PC-3 (cell line): ENCODE measurements at regions not wholly inside any gene's neighbourhood (a gene's known extent, or its start where the extent isn't known, plus 50 kb on each side); places are given as distances from the start of the nearest gene placed in this dataset.

Experiments
- ATAC-seq: fragments of 200-7000 bp; cut with Tn5 transposase; 2 replicates; pipeline ENCODE4 v1.9.1; 2020; ENCODE audit warnings: mild to moderate bottlenecking, moderate library complexity
- BruUV-seq: library from RNA; stranded (reverse); fragments of 400-500 nt; replicated peaks from 2 replicates; lab custom pipeline; 2021; lab: Mats Ljungman, UMichigan
- CTCF ChIA-PET: fragments of 300-600 bp; sonication (Branson Sonifier 250); formaldehyde crosslinking; loops from one replicate; lab custom pipeline; 2022; ENCODE audit warnings: antibody characterized with exemption; lab: Charles Lee
- POLR2A ChIA-PET: fragments of 300-600 bp; sonication (Branson Sonifier 250); formaldehyde crosslinking; loops from one replicate; lab custom pipeline; 2022; ENCODE audit warnings: antibody characterized with exemption; ENCODE audit not compliant: unreplicated experiment; lab: Charles Lee
- DNase-seq: peaks from one replicate; pipeline ENCODE4 v3.0.0-alpha.2; 2015
- H2AFZ ChIP-seq: fragments of 300-600 bp; sonication (generic); 2 replicates; pipeline ENCODE4 v1.6.0; 2016; ENCODE audit warnings: antibody characterized with exemption, low read length
- H3F3A ChIP-seq: fragments of 300-600 bp; sonication (generic); one replicate; pipeline ENCODE4 v1.6.0; 2017; ENCODE audit warnings: antibody characterized with exemption, low read length, control low read depth, mild to moderate bottlenecking; ENCODE audit not compliant: unreplicated experiment
- H3K27ac ChIP-seq: fragments of 300-600 bp; sonication (generic); 2 replicates; pipeline ENCODE4 v1.5.1; 2016; ENCODE audit warnings: mild to moderate bottlenecking, low read length
- H3K27me3 ChIP-seq: fragments of 300-600 bp; sonication (generic); 2 replicates; pipeline ENCODE4 v1.6.1; 2016; ENCODE audit warnings: low read length, mixed read lengths
- H3K36me3 ChIP-seq: fragments of 300-600 bp; sonication (generic); 2 replicates; pipeline ENCODE4 v1.6.1; 2016; ENCODE audit warnings: low read depth, mixed run types, low read length, mixed read lengths
- H3K4me1 ChIP-seq: fragments of 300-600 bp; sonication (generic); 2 replicates; pipeline ENCODE4 v1.5.1; 2016; ENCODE audit warnings: low read length; ENCODE audit not compliant: insufficient read depth
- H3K4me2 ChIP-seq: fragments of 300-600 bp; sonication (generic); 2 replicates; pipeline ENCODE4 v1.6.0; 2016; ENCODE audit warnings: low read length
- H3K4me3 ChIP-seq: fragments of 300-600 bp; sonication (generic); 2 replicates; pipeline ENCODE4 v1.5.1; 2016; ENCODE audit warnings: mild to moderate bottlenecking, low read length, mixed read lengths
- H3K79me2 ChIP-seq: fragments of 300-600 bp; sonication (generic); 2 replicates; pipeline ENCODE4 v1.6.1; 2017; ENCODE audit warnings: low read length, mixed read lengths
- H3K9ac ChIP-seq: fragments of 300-600 bp; sonication (generic); 2 replicates; pipeline ENCODE4 v1.6.0; 2016; ENCODE audit warnings: mild to moderate bottlenecking, low read length
- H3K9me2 ChIP-seq: fragments of 300-600 bp; sonication (generic); replicated peaks from 2 replicates; pipeline ENCODE4 v1.6.1; 2016; ENCODE audit warnings: mixed run types, low read length, mixed read lengths
- H3K9me3 ChIP-seq: fragments of 300-600 bp; sonication (generic); 2 replicates; pipeline ENCODE4 v1.6.1; 2016; ENCODE audit warnings: low read length, mixed read lengths
- H4K20me1 ChIP-seq: fragments of 300-600 bp; sonication (generic); 2 replicates; pipeline ENCODE4 v1.6.1; 2016; ENCODE audit warnings: low read length, mixed read lengths
- EZH2 ChIP-seq: fragments of 300-600 bp; sonication (generic); IDR thresholded peaks from one replicate; pipeline ENCODE4 v1.6.1; 2017; ENCODE audit warnings: antibody characterized with exemption, mild to moderate bottlenecking, low read length; ENCODE audit not compliant: unreplicated experiment
- EZH2phosphoT487 ChIP-seq: fragments of 300-600 bp; sonication (generic); IDR thresholded peaks from 2 replicates; pipeline ENCODE4 v1.6.1; 2018; ENCODE audit warnings: mild to moderate bottlenecking, antibody characterized with exemption, low read length, borderline replicate concordance
- intact Hi-C: fragments of 100-400 bp; cut with micrococcal nuclease; formaldehyde crosslinking; loops from 2 replicates; pipeline ENCODE4 v1.9.0; 2023
- TF ChIP-seq, protein P1 (sequence below): fragments of 300-600 bp; sonication (generic); conservative IDR thresholded peaks from 2 replicates; pipeline ENCODE4 v1.5.1; 2017; ENCODE audit warnings: antibody characterized with exemption, low read depth, mild to moderate bottlenecking, low read length

DNA sequence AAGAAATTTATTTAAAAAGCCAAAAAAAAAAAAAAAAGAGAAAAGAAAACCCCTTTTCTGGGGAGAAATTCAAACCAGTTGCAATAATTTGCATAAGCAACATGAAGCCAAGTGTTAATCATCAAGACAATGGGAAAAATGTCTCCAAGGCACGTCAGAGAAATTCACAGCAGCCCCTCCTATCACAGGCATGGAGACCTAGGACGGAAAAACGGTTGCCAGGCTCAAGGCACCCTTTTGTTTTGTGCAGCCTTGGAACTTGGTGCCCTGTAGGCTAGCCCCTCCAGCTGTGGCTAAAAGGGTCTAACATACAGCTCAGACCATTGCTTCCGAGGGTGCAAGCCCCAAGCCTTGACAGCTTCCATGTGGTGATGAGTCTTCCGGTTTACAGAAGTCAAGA lies 509.2 kb upstream of the SOX11 start:
- TF ChIP-seq EZH2 = no peak
- no peak for TF ChIP-seq EZH2phosphoT487
- TF ChIP-seq, protein P1, sequence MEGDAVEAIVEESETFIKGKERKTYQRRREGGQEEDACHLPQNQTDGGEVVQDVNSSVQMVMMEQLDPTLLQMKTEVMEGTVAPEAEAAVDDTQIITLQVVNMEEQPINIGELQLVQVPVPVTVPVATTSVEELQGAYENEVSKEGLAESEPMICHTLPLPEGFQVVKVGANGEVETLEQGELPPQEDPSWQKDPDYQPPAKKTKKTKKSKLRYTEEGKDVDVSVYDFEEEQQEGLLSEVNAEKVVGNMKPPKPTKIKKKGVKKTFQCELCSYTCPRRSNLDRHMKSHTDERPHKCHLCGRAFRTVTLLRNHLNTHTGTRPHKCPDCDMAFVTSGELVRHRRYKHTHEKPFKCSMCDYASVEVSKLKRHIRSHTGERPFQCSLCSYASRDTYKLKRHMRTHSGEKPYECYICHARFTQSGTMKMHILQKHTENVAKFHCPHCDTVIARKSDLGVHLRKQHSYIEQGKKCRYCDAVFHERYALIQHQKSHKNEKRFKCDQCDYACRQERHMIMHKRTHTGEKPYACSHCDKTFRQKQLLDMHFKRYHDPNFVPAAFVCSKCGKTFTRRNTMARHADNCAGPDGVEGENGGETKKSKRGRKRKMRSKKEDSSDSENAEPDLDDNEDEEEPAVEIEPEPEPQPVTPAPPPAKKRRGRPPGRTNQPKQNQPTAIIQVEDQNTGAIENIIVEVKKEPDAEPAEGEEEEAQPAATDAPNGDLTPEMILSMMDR = no peak
- no peaks in the 10 kb centered on the region for H3K27me3 ChIP-seq
- intact Hi-C loops = loop anchor here (10.0 kb wide), 1 partner anchor 182 kb away; no protein-coding TSS in a partner anchor

DNA sequence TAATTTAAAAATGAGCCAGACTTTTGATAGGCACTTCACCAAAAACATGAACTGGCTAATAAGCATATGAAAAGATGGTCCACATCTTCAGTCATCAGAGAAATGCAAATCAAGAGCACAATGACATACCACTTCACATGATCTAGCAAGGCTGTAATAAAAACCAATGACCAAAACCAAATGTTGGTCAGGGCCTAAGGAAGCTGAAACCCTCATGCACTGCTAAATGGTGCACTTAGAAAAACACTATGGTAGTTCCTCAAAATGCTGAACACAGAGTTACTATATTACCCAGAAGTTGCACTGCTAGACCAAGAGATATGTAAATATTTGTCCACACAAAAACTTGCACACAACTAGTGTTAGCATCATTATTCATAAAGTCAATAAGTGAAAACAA lies 504.9 kb upstream of the SOX11 start:
- H3K4me1 ChIP-seq = peaks cover 30% of the 10 kb centered on the region
- H3K9me2 ChIP-seq = no peaks in the 10 kb centered on the region
- no peak overlapping the region for H3K4me2 ChIP-seq
- H3K9me3 ChIP-seq = peaks cover 17% of the 10 kb centered on the region
- H4K20me1 ChIP-seq = no peaks in the 10 kb centered on the region
- H2AFZ ChIP-seq = no peak overlapping the region
- no peaks in the 10 kb centered on the region for H3K27me3 ChIP-seq
- TF ChIP-seq, protein P1 = no peak
- TF ChIP-seq EZH2 (no peak), EZH2phosphoT487 (no peak)
- BruUV-seq = no TSS peak
- no peak overlapping the region; the same call in 1 of the 2 replicates for H3K27ac ChIP-seq
- CTCF ChIA-PET = no interaction called here
- H3K79me2 ChIP-seq = no peaks in the 10 kb centered on the region
- H3F3A ChIP-seq = no peaks in the 10 kb centered on the region
- H3K9ac ChIP-seq = no peak overlapping the region
- no peak overlapping the region for H3K4me3 ChIP-seq
- H3K36me3 ChIP-seq = peaks cover 6% of the 10 kb centered on the region; the same call in 1 of the 2 replicates
- peak; percentile 10 for DNase-seq
- no peak for ATAC-seq
- POLR2A ChIA-PET = no interaction called here
- intact Hi-C loops = loop anchor here (10.0 kb wide), 1 partner anchor 178 kb away; no protein-coding TSS in a partner anchor

More for the DNA sequence above, 509.2 kb upstream of the SOX11 start:
- Histone ChIP-seq H3K4me1 (peaks cover 4% of the 10 kb centered on the region), H3K9me2 (no peaks in the 10 kb centered on the region), H3K36me3 (peaks cover 6% of the 10 kb centered on the region; the same call in 1 of the 2 replicates), H3K27ac (no peak overlapping the region), H3F3A (no peaks in the 10 kb centered on the region), H3K4me2 (no peak overlapping the region), H3K4me3 (no peak overlapping the region), H2AFZ (no peak overlapping the region), H4K20me1 (no peaks in the 10 kb centered on the region), H3K9me3 (peaks cover 19% of the 10 kb centered on the region), H3K9ac (no peak overlapping the region), H3K79me2 (no peaks in the 10 kb centered on the region)
- ChIA-PET POLR2A (no interaction called here), CTCF (no interaction called here)
- DNase-seq = no peak
- no TSS peak for BruUV-seq
- ATAC-seq = no peak

DNA sequence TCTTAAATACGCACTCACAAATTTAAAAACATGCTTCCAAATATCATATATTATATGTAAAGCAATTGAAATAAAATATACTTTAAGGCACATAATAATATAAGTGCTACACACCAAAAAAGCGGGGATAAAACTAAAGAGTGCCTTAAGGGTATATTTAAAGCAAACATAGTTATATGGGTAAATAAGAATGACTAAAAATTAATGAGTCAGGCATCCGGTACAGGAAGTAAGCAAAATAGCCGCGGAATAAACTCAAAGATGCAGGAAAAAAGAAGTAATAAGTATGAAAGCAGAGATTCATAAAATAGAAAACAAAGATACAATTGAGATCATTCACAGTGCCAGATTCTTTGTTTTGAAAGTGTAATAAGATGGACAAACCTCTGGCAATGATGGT lies 503.5 kb upstream of the SOX11 start:
- ChIA-PET CTCF (no interaction called here), POLR2A (no interaction called here)
- H3K9me3 ChIP-seq = peaks cover 17% of the 10 kb centered on the region
- H3K9me2 ChIP-seq = no peaks in the 10 kb centered on the region
- H4K20me1 ChIP-seq = no peaks in the 10 kb centered on the region
- intact Hi-C loops = loop anchor here (1.0 to 10.0 kb wide), 4 partner anchors 23 to 176 kb away; no protein-coding TSS in a partner anchor
- no peaks in the 10 kb centered on the region for H3K27me3 ChIP-seq
- peak; percentile 79 for DNase-seq
- H2AFZ ChIP-seq = no peak overlapping the region
- no peaks in the 10 kb centered on the region for H3K79me2 ChIP-seq
- peak overlapping the region; percentile 63 for H3K4me2 ChIP-seq
- peak overlapping the region; percentile 36 for H3K9ac ChIP-seq
- TF ChIP-seq EZH2phosphoT487 (no peak), EZH2 (no peak)
- TF ChIP-seq, protein P1 = no peak
- ATAC-seq = peak; percentile 82
- H3K27ac ChIP-seq = peak overlapping the region; percentile 76
- H3K4me3 ChIP-seq = 0 out of 2 replicates have a peak overlapping the region, but pooled peaks have one; percentile 15
- H3F3A ChIP-seq = no peaks in the 10 kb centered on the region
- no TSS peak for BruUV-seq
- H3K4me1 ChIP-seq = peaks cover 30% of the 10 kb centered on the region
- peaks cover 6% of the 10 kb centered on the region; the same call in 1 of the 2 replicates for H3K36me3 ChIP-seq
